Psoas muscle (tissue), 7 donors: ENCODE measurements at regions not wholly inside any gene's neighbourhood (a gene's known extent, or its start where the extent isn't known, plus 50 kb on each side); places are given as distances from the start of the nearest gene placed in this dataset.

Experiments used
- ATAC-seq, 4 donors: fragments of 200-7000 bp; cut with Tn5 transposase; one replicate each; pipeline ENCODE4 v1.9.1; 2020; ENCODE audit warnings: moderate library complexity in 3 of 4, mild to moderate bottlenecking in 2 of 4
- DNase-seq, 2 donors: peaks; one replicate each; pipeline ENCODE4 v3.0.0-alpha.2; 2020
- H3K27ac ChIP-seq: fragments of 200-600 bp; one replicate; pipeline ENCODE4 v1.8.0; 2022
- H3K27me3 ChIP-seq, 3 donors: fragments of 200-600 bp in 1 of 3; one replicate each; pipeline versions ENCODE4 v1.6.1 to v1.8.0; 2013 to 2022; ENCODE audit warnings: low read length in 2 of 3, mild to moderate bottlenecking in 2 of 3, moderate library complexity in 1 of 3; ENCODE audit not compliant: insufficient read depth in 3 of 3
- H3K36me3 ChIP-seq, 2 donors: fragments of 200-600 bp in 1 of 2; one replicate each; pipeline versions ENCODE4 v1.6.1 to v1.8.0; 2013 to 2022; ENCODE audit warnings: low read depth in 1 of 2, mild to moderate bottlenecking in 1 of 2, moderate library complexity in 1 of 2; ENCODE audit not compliant: insufficient read depth in 1 of 2
- H3K4me1 ChIP-seq: fragments of 200-600 bp; one replicate; pipeline ENCODE4 v1.8.0; 2022
- H3K4me3 ChIP-seq: fragments of 200-600 bp; one replicate; pipeline ENCODE4 v1.8.0; 2022; ENCODE audit warnings: mild to moderate bottlenecking
- H3K9me3 ChIP-seq: fragments of 200-600 bp; one replicate; pipeline ENCODE4 v1.8.0; 2022
- CTCF ChIP-seq: fragments of 200-600 bp; IDR thresholded peaks from one replicate; pipeline ENCODE4 v1.8.0; 2022; ENCODE audit warnings: antibody characterized with exemption
- WGBS, 3 donors: extraction: QIAGEN DNeasy Blood & Tissue Kit; methylation state at CpG; one replicate each; pipeline versions ENCODE4 v1.1.6 to v1.1.7; 2013; 5-methylcytosine and 5-hydroxymethylcytosine counted together
- intact Hi-C, 2 donors: fragments of 100-400 bp; cut with DNase I; formaldehyde crosslinking; loops; one replicate each; pipeline versions ENCODE4 v1.11.0 to v1.14.2; 2022
- donor health status: healthy with polysubstance abuse.
- donor health status: DM: no; HTN: no; CAD: no; lungs with moderate emphysema.
- donor health status: Bipolar disorder and iron deficiency.
- donor health status: healthy.
- donor health status: DM: yes; HTN: yes; CAD: no.
- donor health status: DM: no; HTN: no; CAD: no.
- donor health status: DM: yes; HTN: yes; CAD: no.

- Histone ChIP-seq H3K36me3 (no peaks in the 10 kb centered on the region), H3K27ac (no peak overlapping the region), H3K4me1 (no peaks in the 10 kb centered on the region), H3K4me3 (no peak overlapping the region), H3K27me3 (peaks cover 0 to 27% (median 8%) of the 10 kb centered on the region in 3 donors), H3K9me3 (peaks cover 9% of the 10 kb centered on the region)
- TF ChIP-seq CTCF: no peak
- DNase-seq (peak in 1 of 2 donors; percentile 35), ATAC-seq (no peak)
- WGBS, 3 donors: 67 to 71% (median 67%) methylated on average over 55 to 57 of the region's 57 CpGs
- intact Hi-C loops: no loop called here
Measured at GRCh38 chr7:421136-421991, 98.3 kb downstream of the PDGFA start.

- no peaks in the 10 kb centered on the region for H3K36me3 ChIP-seq
- H3K27me3 ChIP-seq: peaks cover 0 to 28% (median 8%) of the 10 kb centered on the region in 3 donors
- intact Hi-C loops: no loop called here
- H3K9me3 ChIP-seq: peaks cover 9% of the 10 kb centered on the region
- H3K4me1 ChIP-seq: no peaks in the 10 kb centered on the region
- no peak for TF ChIP-seq CTCF
- 85 to 88% (median 86%) methylated on average over 31 to 33 of the region's 33 CpGs for WGBS, 3 donors
- H3K4me3 ChIP-seq: no peak overlapping the region
- DNase-seq (peak in 1 of 2 donors; percentile 9), ATAC-seq (no peak)
- H3K27ac ChIP-seq: no peak overlapping the region
Measured at GRCh38 chr7:422191-422885, 97.3 kb downstream of the PDGFA start.

GRCh38 chr7:422886-423225 lies 96.8 kb downstream of the PDGFA start:
- peaks cover 0 to 33% (median 8%) of the 10 kb centered on the region in 3 donors for H3K27me3 ChIP-seq
- no peaks in the 10 kb centered on the region for H3K36me3 ChIP-seq
- ATAC-seq (no peak), DNase-seq (peak in 1 of 2 donors; percentile 42)
- no peak for TF ChIP-seq CTCF
- WGBS, 3 donors: 86 to 91% (median 90%) methylated on average over 14 to 15 of the region's 15 CpGs
- H3K4me1 ChIP-seq: no peaks in the 10 kb centered on the region
- H3K27ac ChIP-seq: no peak overlapping the region
- intact Hi-C loops: no loop called here
- peaks cover 5% of the 10 kb centered on the region for H3K9me3 ChIP-seq
- H3K4me3 ChIP-seq: no peak overlapping the region

GRCh38 chr7:423312-424260 lies 96.1 kb downstream of the PDGFA start:
- 86 to 87% (median 86%) methylated on average over 28 of the region's 28 CpGs for WGBS, 3 donors

More at GRCh38 chr7:423312-424260, 96.1 kb downstream of the PDGFA start:
- H3K9me3 ChIP-seq: no peaks in the 10 kb centered on the region
- H3K27ac ChIP-seq: no peak overlapping the region
- H3K36me3 ChIP-seq: no peaks in the 10 kb centered on the region
- DNase-seq (peak in 1 of 2 donors; percentile 48), ATAC-seq (no peak)
- intact Hi-C loops: no loop called here
- no peak for TF ChIP-seq CTCF
- no peaks in the 10 kb centered on the region for H3K4me1 ChIP-seq
- peaks cover 0 to 33% (median 8%) of the 10 kb centered on the region in 3 donors for H3K27me3 ChIP-seq
- H3K4me3 ChIP-seq: no peak overlapping the region
